Fibroblast of pulmonary artery (primary cell): ENCODE measurements at regions not wholly inside any gene's neighbourhood (a gene's known extent, or its start where the extent isn't known, plus 50 kb on each side); places are given as distances from the start of the nearest gene placed in this dataset.
A peak's percentile ranks its signal among the peaks of the same experiment; 100 is the strongest.

Experiments used
- DNase-seq: peaks from one replicate; pipeline ENCODE4 v3.0.0-alpha.2; 2010; ENCODE audit warnings: low read depth
- H3K4me3 ChIP-seq: replicated peaks from 2 replicates; pipeline ENCODE4 v1.5.1; 2011; ENCODE audit warnings: low read depth, mild to moderate bottlenecking, control low read depth, low read length, moderate library complexity
- CTCF ChIP-seq: IDR thresholded peaks from 2 replicates; pipeline ENCODE4 v1.5.1; 2011; ENCODE audit warnings: mild to moderate bottlenecking, control low read depth, low read length, inconsistent platforms; ENCODE audit errors: missing control alignments

- TF ChIP-seq CTCF, result no peak
- no peak for DNase-seq
- H3K4me3 ChIP-seq, result no peak overlapping the region
These were observed 410.7 kb upstream of the DSEL start for GRCh38 chr18:67926929-67927864.

- no peak overlapping the region for H3K4me3 ChIP-seq
- no peak for DNase-seq
- no peak for TF ChIP-seq CTCF
These were observed 408.1 kb upstream of the DSEL start for GRCh38 chr18:67924656-67925055.

GRCh38 chr18:67919316-67919715 is 402.8 kb upstream of the DSEL start:
- no peak for DNase-seq
- TF ChIP-seq CTCF, result no peak
- H3K4me3 ChIP-seq, result no peak overlapping the region

- H3K4me3 ChIP-seq, result no peak overlapping the region
- TF ChIP-seq CTCF, result no peak
- peak; percentile 14 for DNase-seq
These were observed 399.6 kb upstream of the DSEL start for GRCh38 chr18:67916097-67916496.

- no peak overlapping the region for H3K4me3 ChIP-seq
- no peak for TF ChIP-seq CTCF
These were observed 396.5 kb upstream of the DSEL start for GRCh38 chr18:67913040-67913439.

GRCh38 chr18:67901573-67901972 is 385.1 kb upstream of the DSEL start:
- no peak for TF ChIP-seq CTCF
- no peak for DNase-seq
- H3K4me3 ChIP-seq, result no peak overlapping the region

More at GRCh38 chr18:67913040-67913439, 396.5 kb upstream of the DSEL start:
- no peak for DNase-seq

GRCh38 chr18:67896451-67896850 is 379.9 kb upstream of the DSEL start:
- TF ChIP-seq CTCF, result no peak
- DNase-seq, result no peak
- no peak overlapping the region for H3K4me3 ChIP-seq
